Caco-2 (cell line): ENCODE measurements at regions not wholly inside any gene's neighbourhood (a gene's known extent, or its start where the extent isn't known, plus 50 kb on each side); places are given as distances from the start of the nearest gene placed in this dataset.

Experiments used
- BruUV-seq: library from RNA; stranded (reverse); fragments of 400-500 nt; replicated peaks from 2 replicates; lab custom pipeline; 2021; lab: Mats Ljungman, UMichigan
- CTCF ChIA-PET: fragments of 300-600 bp; sonication (Branson Sonifier 250); formaldehyde crosslinking; loops from one replicate; lab custom pipeline; 2022; ENCODE audit warnings: antibody characterized with exemption; lab: Charles Lee
- POLR2A ChIA-PET: fragments of 300-600 bp; sonication (Branson Sonifier 250); formaldehyde crosslinking; loops from one replicate; lab custom pipeline; 2022; ENCODE audit warnings: antibody characterized with exemption; lab: Charles Lee
- DNase-seq, 2 experiments: peaks; one replicate each; pipeline versions ENCODE4 v3.0.0 to v3.0.0-alpha.2; 2020 to 2022
- H3K27me3 ChIP-seq: replicated peaks from 2 replicates; pipeline ENCODE4 v1.6.0; 2011; ENCODE audit warnings: low read length; ENCODE audit not compliant: control insufficient read depth, insufficient read depth
- H3K36me3 ChIP-seq: 2 replicates; pipeline ENCODE4 v1.5.1; 2011; ENCODE audit warnings: low read length; ENCODE audit not compliant: control insufficient read depth, insufficient read depth
- H3K4me1 ChIP-seq: fragments of 250-450 bp; sonication (Bioruptor Pico); 2 replicates; pipeline ENCODE4 v1.5.1; 2020; ENCODE audit warnings: mild to moderate bottlenecking
- H3K4me3 ChIP-seq: 2 replicates; pipeline ENCODE4 v1.5.1; 2011; ENCODE audit warnings: low read depth, mild to moderate bottlenecking, control low read depth, low read length
- H3K9me3 ChIP-seq: fragments of 250-450 bp; sonication (Bioruptor Pico); 2 replicates; pipeline ENCODE4 v1.5.1; 2020; ENCODE audit warnings: mild to moderate bottlenecking, moderate library complexity
- H3K27ac Mint-ChIP-seq: one replicate; pipeline ENCODE4 v1.8.0; 2022; ENCODE audit warnings: mixed read lengths; ENCODE audit not compliant: unreplicated experiment
- H3K27me3 Mint-ChIP-seq: one replicate; pipeline ENCODE4 v1.8.0; 2022; ENCODE audit warnings: mixed read lengths; ENCODE audit not compliant: insufficient read depth, unreplicated experiment
- H3K36me3 Mint-ChIP-seq: one replicate; pipeline ENCODE4 v1.8.0; 2022; ENCODE audit warnings: mild to moderate bottlenecking, mixed read lengths; ENCODE audit not compliant: insufficient read depth, unreplicated experiment
- H3K4me1 Mint-ChIP-seq: one replicate; pipeline ENCODE4 v1.8.0; 2022; ENCODE audit warnings: low read depth, mixed read lengths; ENCODE audit not compliant: unreplicated experiment
- H3K4me3 Mint-ChIP-seq: one replicate; pipeline ENCODE4 v1.8.0; 2022; ENCODE audit warnings: mild to moderate bottlenecking, moderate library complexity, mixed read lengths; ENCODE audit not compliant: unreplicated experiment
- H3K9me3 Mint-ChIP-seq: one replicate; pipeline ENCODE4 v1.8.0; 2022; ENCODE audit warnings: mixed read lengths; ENCODE audit not compliant: unreplicated experiment
- CTCF ChIP-seq, 2 experiments: fragments of 200-600 bp in 1 of 2; IDR thresholded peaks; 1 replicate in 1 of 2; 2 replicates in 1 of 2; pipeline versions ENCODE4 v1.5.1 to v1.8.0; 2011 to 2022; ENCODE audit warnings: antibody characterized with exemption in 1 of 2, control low read depth in 1 of 2, inconsistent platforms in 1 of 2, low read depth in 1 of 2, low read length in 1 of 2, mild to moderate bottlenecking in 1 of 2, moderate library complexity in 1 of 2; ENCODE audit not compliant: insufficient read depth in 1 of 2, severe bottlenecking in 1 of 2, unreplicated experiment in 1 of 2
- intact Hi-C: fragments of 100-400 bp; cut with micrococcal nuclease; formaldehyde crosslinking; loops from one replicate; pipeline ENCODE4 v1.10.0; 2022; ENCODE audit not compliant: unreplicated experiment

- H3K4me1 Mint-ChIP-seq: no peaks in the 10 kb centered on the region
- TF ChIP-seq CTCF (IDR thresholded peaks at IDR 0.05; ENCODE audit: insufficient read depth in 1 of 2, low read depth in 1 of 2, low read length in 1 of 2, severe bottlenecking in 1 of 2, unreplicated experiment in 1 of 2): no peak
Measured at GRCh38 chr16:18047761-18048160, 288.8 kb downstream of the NPIPA8 start.

GRCh38 chr16:18045356-18045755 is 291.2 kb downstream of the NPIPA8 start:
- Mint-ChIP-seq H3K9me3 (no peaks in the 10 kb centered on the region), H3K27ac (no peak overlapping the region), H3K36me3 (no peaks in the 10 kb centered on the region), H3K4me3 (no peak overlapping the region), H3K4me1 (no peaks in the 10 kb centered on the region), H3K27me3 (peaks cover 5% of the 10 kb centered on the region)
- ChIA-PET POLR2A (no interaction called here), CTCF (no interaction called here)
- Histone ChIP-seq H3K4me1 (no peaks in the 10 kb centered on the region), H3K9me3 (no peaks in the 10 kb centered on the region), H3K36me3 (no peaks in the 10 kb centered on the region), H3K4me3 (no peak overlapping the region), H3K27me3 (no peaks in the 10 kb centered on the region)
- TF ChIP-seq CTCF (IDR thresholded peaks at IDR 0.05; ENCODE audit: insufficient read depth in 1 of 2, low read depth in 1 of 2, low read length in 1 of 2, severe bottlenecking in 1 of 2, unreplicated experiment in 1 of 2): no peak
- intact Hi-C loops: no loop called here
- no peak for DNase-seq
- no TSS peak for BruUV-seq

More at GRCh38 chr16:18047761-18048160, 288.8 kb downstream of the NPIPA8 start:
- no peaks in the 10 kb centered on the region for H3K36me3 ChIP-seq
- no peak overlapping the region for H3K27ac Mint-ChIP-seq
- H3K36me3 Mint-ChIP-seq: no peaks in the 10 kb centered on the region
- BruUV-seq: no TSS peak
- no peaks in the 10 kb centered on the region for H3K9me3 ChIP-seq
- no peaks in the 10 kb centered on the region for H3K9me3 Mint-ChIP-seq
- peaks cover 8% of the 10 kb centered on the region for H3K27me3 Mint-ChIP-seq
- ChIA-PET POLR2A (no interaction called here), CTCF (no interaction called here)
- H3K4me3 Mint-ChIP-seq: no peak overlapping the region
- H3K4me1 ChIP-seq: no peaks in the 10 kb centered on the region
- no peak overlapping the region for H3K4me3 ChIP-seq
- H3K27me3 ChIP-seq: no peaks in the 10 kb centered on the region
- intact Hi-C loops: no loop called here
- DNase-seq: no peak

- H3K36me3 Mint-ChIP-seq: no peaks in the 10 kb centered on the region
- intact Hi-C loops: no loop called here
- no TSS peak for BruUV-seq
- ChIA-PET CTCF (no interaction called here), POLR2A (no interaction called here)
- Histone ChIP-seq H3K27me3 (no peaks in the 10 kb centered on the region), H3K9me3 (no peaks in the 10 kb centered on the region), H3K36me3 (no peaks in the 10 kb centered on the region), H3K4me1 (no peaks in the 10 kb centered on the region), H3K4me3 (no peak overlapping the region)
- H3K27me3 Mint-ChIP-seq: peaks cover 2% of the 10 kb centered on the region
- no peaks in the 10 kb centered on the region for H3K9me3 Mint-ChIP-seq
- H3K27ac Mint-ChIP-seq: no peak overlapping the region
- H3K4me1 Mint-ChIP-seq: no peaks in the 10 kb centered on the region
- H3K4me3 Mint-ChIP-seq: no peak overlapping the region
- DNase-seq: no peak
- TF ChIP-seq CTCF (IDR thresholded peaks at IDR 0.05; ENCODE audit: insufficient read depth in 1 of 2, low read depth in 1 of 2, low read length in 1 of 2, severe bottlenecking in 1 of 2, unreplicated experiment in 1 of 2): no peak
Measured at GRCh38 chr16:18041864-18042834, 294.4 kb downstream of the NPIPA8 start.
